HG03460 (cell line): ENCODE measurements at regions not wholly inside any gene's neighbourhood (a gene's known extent, or its start where the extent isn't known, plus 50 kb on each side); places are given as distances from the start of the nearest gene placed in this dataset.
A peak's percentile ranks its signal among the peaks of the same experiment; 100 is the strongest.

Experiments
- ATAC-seq: cut with Tn5 transposase; IDR thresholded peaks from one replicate; pipeline ENCODE4 v1.9.1; 2021; ENCODE audit not compliant: unreplicated experiment

DNA sequence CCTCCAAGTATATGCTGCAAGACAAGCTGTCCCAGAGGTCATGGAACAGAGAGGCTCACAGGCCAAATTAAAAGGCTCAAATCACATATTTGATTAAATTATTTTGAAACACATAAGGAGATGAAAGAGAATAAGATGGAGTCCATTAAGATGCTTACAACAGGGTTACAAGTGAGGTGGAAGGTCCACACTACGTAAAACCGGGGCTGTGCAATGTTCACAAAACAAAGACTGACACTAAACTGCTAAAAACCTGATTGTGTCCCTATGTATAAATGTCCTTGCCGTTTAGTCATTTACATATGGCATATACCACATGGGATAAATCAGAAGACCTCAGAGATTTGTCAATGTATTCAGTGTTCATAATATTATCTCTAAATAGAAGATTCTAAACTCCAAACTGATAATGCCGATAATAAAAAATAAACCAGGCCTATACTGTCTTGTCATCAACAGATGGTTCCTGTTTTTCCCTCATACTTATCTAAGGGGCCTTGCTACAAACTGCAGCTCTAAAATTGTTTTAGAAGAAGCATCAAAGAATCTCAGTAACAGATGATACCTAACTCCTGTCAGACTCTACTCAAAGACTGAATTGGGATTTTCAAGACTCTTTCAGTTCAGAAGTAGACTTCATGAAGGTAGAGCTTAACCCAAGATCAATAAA lies 51.8 kb upstream of the RIPOR2 start:
- no peak for ATAC-seq

DNA sequence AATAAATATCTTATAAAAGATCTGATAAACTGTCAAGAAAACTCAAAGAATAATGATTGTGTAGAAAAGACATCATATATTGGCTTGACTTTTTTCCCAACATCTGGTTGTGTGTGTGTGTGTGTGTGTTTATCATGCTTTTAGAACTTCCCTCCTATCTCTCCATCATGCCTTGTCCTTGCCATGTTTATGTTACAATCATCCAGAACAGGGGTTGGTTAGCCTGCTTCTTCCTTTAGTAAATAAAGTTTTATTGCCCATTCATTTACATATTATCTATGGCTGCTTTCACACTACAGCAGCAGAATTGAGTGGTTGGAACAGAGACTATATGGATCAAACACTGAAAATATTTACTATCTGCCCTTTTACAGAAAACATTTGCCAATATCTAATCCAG lies 52.8 kb upstream of the RIPOR2 start:
- ATAC-seq: no peak

DNA sequence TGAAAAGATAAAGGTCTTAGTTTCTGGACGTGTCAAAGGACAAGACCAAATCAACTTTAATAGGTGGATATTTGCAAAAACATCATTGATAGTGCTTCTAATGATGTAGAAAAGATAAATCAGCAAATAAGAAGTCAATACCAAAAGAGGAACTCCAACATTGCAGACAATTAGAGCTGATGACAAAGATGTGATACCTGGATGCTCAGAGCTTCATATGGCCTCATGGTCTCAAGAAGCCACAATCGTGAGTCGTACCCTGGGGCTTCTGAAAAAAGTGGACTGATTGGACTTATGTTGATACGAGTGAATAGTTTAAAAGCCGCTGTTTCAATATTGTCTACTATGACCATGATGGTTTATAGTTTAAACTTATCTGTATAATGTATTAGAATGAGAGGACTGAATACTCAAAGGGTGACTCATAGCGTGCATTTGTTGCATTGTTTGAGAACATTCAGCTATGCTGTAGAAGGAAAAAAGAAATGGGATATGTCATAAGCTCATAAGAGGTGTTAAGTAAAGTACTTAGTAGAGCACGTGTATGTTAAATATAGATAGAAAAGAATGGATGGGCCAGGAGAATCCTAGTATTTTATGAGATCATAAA lies 54.6 kb upstream of the RIPOR2 start:
- no peak for ATAC-seq

DNA sequence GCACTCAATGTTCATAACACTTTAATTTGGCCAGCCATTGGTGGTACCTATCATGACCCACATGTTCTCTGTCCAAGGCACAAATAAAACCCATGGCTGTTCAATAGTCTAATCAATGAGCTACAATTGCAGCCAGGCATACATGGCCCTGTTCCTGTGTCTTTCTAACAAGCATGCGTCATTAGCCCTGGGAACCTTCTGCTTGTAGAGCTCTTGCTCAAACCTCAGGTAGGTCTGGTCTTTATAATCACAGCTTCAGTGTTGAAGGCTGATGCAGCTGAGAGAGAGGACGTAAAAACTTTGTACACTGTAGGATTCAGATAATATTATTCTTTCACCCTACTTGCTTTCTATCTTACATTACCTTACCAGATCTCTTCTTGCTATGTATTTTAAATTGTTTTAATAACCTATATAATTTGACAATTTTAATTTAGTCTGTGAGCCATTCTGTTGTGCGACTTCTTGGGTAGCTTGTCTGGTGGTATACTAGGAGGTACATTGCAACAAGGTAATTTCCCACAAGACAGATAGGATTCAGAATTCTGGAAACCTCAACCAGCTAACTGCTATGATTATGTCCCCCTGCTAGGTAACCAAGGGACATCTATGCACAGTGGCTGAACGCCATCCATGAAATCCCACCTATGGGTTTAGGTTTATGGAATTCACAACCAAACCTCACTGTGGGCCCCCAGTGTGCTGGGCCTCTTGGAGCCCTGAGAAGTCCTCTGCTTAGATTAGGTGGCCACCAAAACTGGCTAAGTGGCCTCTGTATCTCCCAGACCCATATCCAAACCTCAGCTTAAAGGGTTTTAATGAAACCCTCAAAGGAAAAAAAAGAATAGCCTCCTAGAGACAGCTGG lies 55.4 kb upstream of the RIPOR2 start:
- no peak for ATAC-seq

DNA sequence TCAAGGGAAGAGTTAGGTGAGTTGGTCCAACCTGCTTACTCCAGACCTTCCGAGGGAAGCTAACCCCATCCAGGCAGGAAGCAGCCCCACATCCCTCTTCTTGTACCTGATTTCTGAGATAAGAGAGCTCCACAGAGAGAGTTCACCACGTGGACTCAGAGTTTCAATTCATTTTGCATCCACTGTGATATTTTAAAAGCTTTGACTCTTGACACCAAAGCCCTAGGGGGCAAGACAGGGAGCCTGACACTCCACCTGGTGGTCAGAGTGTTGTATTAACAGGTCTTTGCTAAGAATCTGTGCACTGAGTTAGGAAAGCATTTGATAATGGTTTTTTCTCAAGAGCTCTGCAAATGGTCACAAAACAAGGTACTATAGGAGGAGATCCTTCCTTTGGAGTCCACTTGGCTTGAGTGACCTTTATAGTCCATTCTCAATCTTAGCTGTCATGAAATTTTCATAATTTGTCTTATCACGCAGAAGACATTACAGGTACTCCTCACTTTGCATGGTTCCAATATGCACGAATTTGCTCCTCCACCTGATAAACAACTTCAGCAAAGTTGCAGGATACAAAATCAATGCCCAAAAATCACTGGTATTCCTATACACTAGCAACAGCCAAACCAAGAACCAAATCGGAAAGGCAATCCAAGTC lies 56.2 kb upstream of the RIPOR2 start:
- ATAC-seq: peak; percentile 91

DNA sequence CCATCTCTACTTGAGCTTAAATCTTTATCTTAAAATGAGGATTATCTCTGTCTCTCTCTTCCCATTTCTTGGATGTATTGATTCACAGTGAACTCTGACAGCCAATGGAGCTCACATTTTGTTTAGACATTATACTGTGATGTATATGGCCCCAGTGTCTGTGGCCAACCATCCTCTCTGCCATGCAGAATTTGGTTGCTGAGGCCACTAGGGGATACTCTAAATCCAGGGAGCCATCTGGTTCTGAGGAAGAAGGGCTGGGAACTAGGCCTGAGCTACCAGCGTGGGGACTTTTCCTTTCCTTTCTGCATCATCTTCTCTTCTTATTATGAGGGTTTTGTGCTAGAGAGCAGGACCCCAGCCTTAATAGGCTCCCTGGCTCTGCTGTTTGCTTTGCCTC lies 59.1 kb upstream of the RIPOR2 start:
- ATAC-seq: no peak

DNA sequence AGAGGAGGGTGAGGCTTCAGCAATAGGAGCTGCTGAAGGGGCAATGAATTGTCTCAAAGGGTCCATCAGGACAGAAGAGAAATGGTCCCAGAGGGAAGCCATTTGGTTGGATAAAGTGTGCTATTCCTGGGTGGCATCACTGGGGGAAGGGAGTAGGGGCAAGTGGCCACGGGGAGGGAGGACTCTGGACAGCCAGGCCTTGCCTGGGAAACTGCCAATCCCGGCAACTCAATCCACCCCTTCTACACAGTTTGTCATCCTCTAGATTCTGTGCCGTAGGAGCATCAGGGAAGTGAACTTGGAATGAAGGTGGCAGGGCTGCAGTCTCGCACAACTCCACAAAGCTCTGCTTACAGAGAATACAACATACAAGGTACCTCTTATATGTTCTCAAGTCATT lies 59.5 kb upstream of the RIPOR2 start:
- ATAC-seq: no peak

DNA sequence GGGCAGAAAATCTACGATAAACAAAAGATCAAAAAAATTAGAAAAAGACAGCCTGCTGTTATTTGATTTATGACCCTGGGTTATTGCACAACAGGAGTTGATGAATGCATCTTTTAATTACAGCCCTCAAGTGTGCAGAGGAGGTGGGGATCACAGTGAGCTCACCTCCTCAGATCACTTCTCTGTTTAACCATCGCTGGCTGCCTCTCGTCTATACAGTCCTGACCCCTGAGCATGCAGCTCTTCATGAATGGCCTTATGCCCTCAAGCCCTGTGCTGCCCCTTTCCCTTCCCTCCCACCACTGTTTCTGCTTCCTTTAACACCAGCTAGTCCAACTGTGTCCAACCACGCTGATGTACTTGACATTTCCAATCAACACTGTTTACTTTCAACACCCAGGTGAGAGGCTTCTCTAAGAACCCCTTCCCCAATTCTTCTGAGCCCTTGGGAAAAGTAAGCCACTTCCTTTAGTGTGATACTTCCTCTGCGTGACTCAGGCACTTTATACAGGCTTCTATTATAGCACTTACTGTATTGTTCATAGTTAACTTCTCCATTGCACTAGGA lies 60.6 kb upstream of the RIPOR2 start:
- ATAC-seq: no peak

DNA sequence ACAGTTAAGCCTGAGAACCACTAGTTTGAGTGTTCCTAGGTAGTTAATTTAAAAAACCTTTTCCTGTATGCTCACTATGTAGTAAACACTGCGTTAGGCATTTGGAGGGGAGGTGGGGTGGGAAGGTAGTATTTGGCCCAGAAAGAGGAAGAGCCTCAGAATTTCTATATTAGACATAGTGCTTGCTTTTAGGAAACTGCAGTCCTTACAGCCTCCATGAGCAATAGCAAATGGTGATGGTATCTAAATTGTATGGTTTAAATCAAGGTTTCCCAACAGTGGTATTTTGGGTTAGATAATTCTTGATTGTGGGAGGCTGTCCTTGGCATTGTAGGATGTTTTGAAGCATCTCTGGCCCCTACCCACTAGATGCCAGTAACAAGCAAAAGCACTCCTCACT lies 61.5 kb upstream of the RIPOR2 start:
- ATAC-seq: no peak

DNA sequence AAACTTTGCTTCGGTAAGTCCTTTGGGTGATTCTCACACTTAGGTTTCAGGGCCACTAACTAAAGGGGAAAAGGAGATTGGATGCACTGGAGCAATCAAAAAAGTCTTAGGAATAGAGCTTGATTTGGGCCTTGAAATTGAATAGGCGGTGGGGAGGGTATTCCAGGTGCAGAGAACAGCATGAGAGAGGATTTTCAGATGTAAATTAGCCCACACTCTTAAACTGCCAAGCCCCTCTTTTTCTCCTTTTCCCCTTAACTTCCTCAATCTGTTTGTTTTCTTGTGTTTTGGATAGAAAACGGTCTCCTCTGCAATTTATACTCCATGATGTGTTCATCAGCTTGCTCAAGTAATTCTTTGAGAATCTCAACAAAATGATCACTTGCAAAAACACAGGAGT lies 62.1 kb upstream of the RIPOR2 start:
- no peak for ATAC-seq

DNA sequence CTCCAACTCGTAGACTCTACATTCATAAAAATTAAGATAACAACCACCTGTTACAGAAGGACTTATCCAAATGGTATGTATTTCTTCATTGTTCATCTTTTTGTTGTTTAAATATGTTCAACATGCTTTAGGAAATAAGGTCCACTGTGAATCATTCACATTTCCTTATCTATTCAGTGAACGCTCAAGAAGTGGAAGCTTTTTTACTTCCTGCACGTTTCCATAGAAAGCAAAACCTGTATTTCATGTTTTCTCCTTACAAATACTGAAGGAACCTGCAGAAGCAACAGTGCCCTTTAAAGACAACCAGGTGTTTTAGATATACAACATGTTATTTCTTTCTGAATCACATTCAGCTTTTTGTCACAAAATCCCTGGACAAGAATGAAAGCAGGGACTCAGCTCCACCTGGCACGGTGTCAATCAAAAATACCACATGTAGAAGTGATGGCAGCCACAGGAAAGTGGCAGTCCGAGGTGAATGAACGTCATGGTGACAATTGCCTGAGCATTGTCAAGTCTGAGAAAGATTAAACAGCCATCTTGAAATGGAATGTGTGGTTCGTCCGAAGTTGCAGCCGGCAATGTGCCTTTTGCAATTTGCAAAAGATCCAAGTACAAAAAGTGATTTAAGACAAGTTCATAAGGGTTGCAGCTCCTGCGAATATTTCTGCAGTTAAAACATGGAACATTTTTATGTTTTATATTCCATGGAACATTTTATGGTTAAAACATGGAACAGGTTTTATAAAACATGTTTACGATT lies 66.7 kb upstream of the RIPOR2 start:
- ATAC-seq: no peak

DNA sequence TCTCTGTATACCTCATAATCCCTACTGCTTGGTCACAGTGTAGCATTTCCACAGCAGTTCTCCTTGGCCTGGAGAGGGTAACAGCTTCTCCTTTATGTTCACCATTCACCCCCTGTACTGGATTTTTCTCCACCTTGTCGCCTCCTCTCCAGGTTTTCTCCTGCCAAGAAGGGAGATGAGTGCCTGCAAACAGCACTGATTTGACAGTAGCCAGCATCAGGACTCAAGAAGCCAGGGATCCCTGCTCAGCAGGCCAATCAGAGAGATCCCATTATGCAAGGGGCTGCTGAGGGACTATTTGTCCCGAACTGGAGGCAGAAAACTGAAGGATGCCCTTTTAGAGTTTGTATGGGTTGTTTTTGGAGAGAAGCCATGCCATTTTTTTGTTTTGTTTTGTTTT lies 68.6 kb upstream of the RIPOR2 start:
- no peak for ATAC-seq

DNA sequence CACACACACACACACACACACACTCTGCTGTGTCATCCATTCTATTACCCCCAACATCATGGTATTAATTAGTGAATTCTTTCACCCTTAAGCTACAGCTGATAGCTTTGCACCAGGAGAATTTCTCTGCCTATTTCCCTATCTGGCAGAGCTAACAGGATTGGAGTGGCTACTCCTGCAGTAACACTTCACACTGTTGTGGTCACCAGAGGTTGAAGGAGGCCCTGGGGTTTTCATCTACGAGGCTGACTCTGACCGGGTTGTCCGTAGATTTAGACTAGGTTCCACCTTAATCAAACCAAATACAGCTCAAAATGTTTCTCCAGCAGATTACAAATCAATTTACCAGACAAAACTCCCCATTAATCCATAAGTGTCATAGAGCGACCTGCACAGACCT lies 69.2 kb upstream of the RIPOR2 start:
- ATAC-seq: no peak

DNA sequence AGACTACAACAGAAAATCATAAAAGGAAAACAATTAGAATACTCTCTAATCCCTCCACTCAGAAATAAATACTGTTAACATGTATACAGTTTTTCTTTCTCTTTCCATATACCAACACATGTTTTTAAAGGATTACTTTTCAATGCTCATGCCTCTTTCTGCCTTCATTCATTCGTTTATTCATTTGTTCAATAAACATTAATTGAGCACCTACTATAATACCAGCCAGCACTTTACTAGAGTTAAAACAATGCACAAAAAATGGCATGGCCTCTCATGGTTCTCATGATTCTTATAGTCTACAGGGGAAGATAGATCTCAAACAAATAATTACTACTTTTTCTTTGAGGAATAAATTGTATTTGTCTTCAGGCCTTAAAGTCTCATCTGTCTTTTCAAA lies 70.3 kb upstream of the RIPOR2 start:
- ATAC-seq: no peak

DNA sequence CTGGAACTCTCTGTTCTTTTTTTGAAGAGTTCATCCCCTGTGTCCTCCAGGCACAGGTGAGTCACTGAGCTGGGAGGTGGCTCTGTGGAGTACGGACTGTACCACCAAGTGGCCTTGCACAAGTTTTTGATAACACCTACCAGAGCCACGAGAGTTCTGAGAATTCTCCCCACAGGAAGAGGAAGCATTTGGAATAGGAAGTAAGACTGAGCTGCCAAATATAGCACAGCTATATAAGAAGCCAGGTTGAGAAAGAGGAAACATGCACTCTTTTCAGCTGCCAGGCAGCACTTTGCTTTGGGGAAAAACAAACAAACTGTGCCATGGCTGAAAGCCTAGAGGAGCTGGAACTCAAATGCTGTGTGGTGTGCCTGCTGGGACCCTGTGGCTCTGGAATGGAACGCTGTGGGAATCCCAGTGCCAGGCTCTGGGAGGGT lies 70.8 kb upstream of the RIPOR2 start:
- ATAC-seq: no peak

DNA sequence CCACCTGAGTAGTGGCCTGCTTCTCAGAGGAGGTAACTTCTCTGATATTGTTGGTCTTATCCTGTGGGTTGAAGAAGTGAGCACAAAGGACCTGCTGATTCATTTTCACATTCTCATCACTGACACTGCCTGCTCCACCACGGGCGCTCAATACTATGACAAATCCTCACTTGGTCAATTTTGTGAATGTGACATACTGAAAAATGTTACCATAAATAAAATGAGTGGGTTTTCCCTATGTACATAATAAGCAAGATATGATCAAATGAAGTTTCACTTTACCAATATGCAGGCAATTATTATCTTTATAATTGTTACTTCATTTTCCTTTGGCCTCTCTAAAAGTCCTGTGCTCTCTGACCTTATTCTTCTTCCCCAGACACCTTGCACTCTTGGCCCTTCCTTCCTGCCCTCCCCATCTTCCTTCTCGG lies 71.5 kb upstream of the RIPOR2 start:
- peak; percentile 85 for ATAC-seq

DNA sequence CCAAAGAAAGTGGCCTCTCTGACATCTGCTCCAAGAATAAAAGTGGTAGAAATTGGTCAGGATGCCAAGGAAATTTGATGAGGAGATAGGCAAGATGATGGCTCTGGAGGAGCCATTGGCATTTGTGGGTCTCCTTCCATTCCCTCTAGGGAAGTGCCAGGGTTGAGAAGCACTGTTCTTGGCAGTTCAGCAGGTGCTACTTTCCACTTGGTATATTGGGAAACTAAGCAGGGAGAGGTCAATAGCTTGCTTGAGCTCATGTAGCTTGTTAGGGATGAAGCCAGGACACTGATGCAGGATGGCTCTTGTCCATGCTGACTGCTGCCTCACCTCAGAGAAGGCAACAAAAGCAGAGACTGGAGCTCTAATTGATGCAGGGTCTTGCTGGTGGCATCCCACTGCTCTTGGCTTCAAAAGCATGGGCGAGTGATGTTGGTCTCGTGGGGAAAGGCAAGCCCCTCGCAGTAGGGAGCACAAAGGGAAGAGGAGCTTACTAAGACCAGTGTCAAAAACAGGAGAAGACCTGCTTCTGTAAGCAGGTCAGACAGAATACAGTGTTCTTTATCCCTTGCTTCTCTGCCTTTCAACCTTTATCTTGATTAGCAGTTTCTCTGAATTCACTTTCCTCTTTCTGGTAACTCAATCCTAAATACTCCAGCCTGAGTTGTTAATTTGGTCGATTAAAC lies 73.1 kb upstream of the RIPOR2 start:
- no peak for ATAC-seq

DNA sequence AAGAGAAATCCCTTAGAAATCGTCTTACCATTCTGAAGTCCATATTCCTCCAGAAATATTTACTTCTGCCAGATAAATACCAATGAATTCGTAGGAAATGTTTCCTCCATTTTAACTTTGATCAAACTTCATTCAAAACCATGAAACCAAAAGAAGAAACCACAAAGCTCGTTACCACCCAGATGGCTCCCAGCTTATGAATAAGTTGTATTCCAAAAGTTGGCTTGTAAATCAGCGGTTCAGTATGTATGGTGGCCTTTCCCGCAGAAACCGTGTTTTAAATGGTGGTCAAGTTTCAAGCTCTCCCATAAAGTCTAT lies 73.6 kb upstream of the RIPOR2 start:
- ATAC-seq: no peak

DNA sequence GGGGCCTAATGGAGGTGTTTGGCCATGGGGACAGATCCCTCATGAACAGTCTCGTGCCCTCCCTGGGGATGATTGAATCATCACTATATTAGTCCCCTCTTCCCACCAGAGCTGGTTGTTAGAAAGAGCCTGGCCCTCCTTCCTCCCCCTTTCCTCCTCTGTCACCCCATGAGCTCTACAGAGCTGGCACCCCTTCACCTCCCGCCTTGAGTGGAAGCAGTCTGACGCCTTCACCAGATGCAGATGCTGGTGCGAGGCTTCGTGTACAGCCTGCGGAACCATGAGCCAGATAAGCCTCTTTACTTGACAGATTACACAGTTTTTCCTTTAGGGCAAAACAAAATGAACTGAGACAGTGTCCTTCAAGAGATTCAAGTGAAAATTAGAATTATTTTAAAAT lies 74.4 kb upstream of the RIPOR2 start:
- ATAC-seq: no peak
